ENCODE measurements at regions not wholly inside any gene's neighbourhood (a gene's known extent, or its start where the extent isn't known, plus 50 kb on each side); places are given as distances from the start of the nearest gene placed in this dataset.

- TF ChIP-seq SKIL (IDR thresholded peaks at IDR 0.05; ENCODE audit: low read depth, poor library complexity, severe bottlenecking) (peak; percentile 74), RAD51 (IDR thresholded peaks at IDR 0.05) (peak; percentile 27; the same call in 1 of the 2 replicates), IKZF1 (conservative IDR thresholded peaks at IDR 0.05) (peak; percentile 86), BHLHE40 (IDR thresholded peaks at IDR 0.05; ENCODE audit: borderline replicate concordance in 1 of 2, low read depth in 2 of 2, low read length in 1 of 2) (peak; percentile 21 to 70; a peak in 3 of 4 replicates), ZBED1 (IDR thresholded peaks at IDR 0.05; ENCODE audit: borderline replicate concordance) (peak; percentile 57; the same call in 1 of the 2 replicates), TBL1XR1 (IDR thresholded peaks at IDR 0.05; ENCODE audit: low read depth, low read length) (peak; percentile 84; the same call in 1 of the 2 replicates), GABPA (IDR thresholded peaks at IDR 0.05; ENCODE audit: low read depth) (peak; percentile 27; the same call in 1 of the 2 replicates), FOXM1 (IDR thresholded peaks at IDR 0.05; ENCODE audit: low read depth, low read length) (peak; percentile 80; the same call in 1 of the 2 replicates), RUNX3 (IDR thresholded peaks at IDR 0.05; ENCODE audit: low read length) (peak; percentile 93), IKZF2 (IDR thresholded peaks at IDR 0.05) (peak; percentile 82 to 91), EP300 (IDR thresholded peaks at IDR 0.05; ENCODE audit: borderline replicate concordance in 1 of 2, control insufficient read depth in 1 of 2, low read depth in 2 of 2, low read length in 2 of 2) (peak in 1 of 2 experiments; percentile 81; a peak in 1 of 4 replicates), ZNF384 (IDR thresholded peaks at IDR 0.05; ENCODE audit: borderline replicate concordance, low read depth, low read length) (peak; percentile 57; the same call in 1 of the 2 replicates), MAX (IDR thresholded peaks at IDR 0.05; ENCODE audit: low read depth, low read length) (no peak), KAT2A (conservative IDR thresholded peaks at IDR 0.05; ENCODE audit: control insufficient read depth, low read depth, low read length) (no peak), JUND (IDR thresholded peaks at IDR 0.05; ENCODE audit: low read depth, low read length) (no peak), SRF (IDR thresholded peaks at IDR 0.05; ENCODE audit: low read depth in 2 of 2, low read length in 2 of 2) (peak in 1 of 2 experiments; percentile 22; a peak in 1 of 4 replicates)
Measured at GRCh38 chr5:159405611-159406031, 75.3 kb upstream of the IL12B start (continued).

Data from GM12878 (cell line).